Erythroblast (primary cell): ENCODE measurements at regions not wholly inside any gene's neighbourhood (a gene's known extent, or its start where the extent isn't known, plus 50 kb on each side); places are given as distances from the start of the nearest gene placed in this dataset.
"Not testable (repeated sequence)": the region's sequence is repeated elsewhere in the genome, so short reads cannot be mapped to it uniquely, and the experiment has no call there.

Source experiments
- GATA1 ChIP-seq: IDR thresholded peaks from 2 replicates; pipeline ENCODE4 v1.6.1; 2011; ENCODE audit warnings: low read depth, mild to moderate bottlenecking, control low read depth, low read length, moderate library complexity
- POLR2A ChIP-seq: IDR thresholded peaks from 2 replicates; pipeline ENCODE4 v1.6.1; 2011; ENCODE audit warnings: mild to moderate bottlenecking, low read length

- TF ChIP-seq POLR2A, GATA1: not testable (repeated sequence)
Observed at GRCh38 chr6:11372186-11372790, 139.8 kb upstream of the NEDD9 start.
